ENCODE measurements at regions not wholly inside any gene's neighbourhood (a gene's known extent, or its start where the extent isn't known, plus 50 kb on each side); places are given as distances from the start of the nearest gene placed in this dataset.

DNA sequence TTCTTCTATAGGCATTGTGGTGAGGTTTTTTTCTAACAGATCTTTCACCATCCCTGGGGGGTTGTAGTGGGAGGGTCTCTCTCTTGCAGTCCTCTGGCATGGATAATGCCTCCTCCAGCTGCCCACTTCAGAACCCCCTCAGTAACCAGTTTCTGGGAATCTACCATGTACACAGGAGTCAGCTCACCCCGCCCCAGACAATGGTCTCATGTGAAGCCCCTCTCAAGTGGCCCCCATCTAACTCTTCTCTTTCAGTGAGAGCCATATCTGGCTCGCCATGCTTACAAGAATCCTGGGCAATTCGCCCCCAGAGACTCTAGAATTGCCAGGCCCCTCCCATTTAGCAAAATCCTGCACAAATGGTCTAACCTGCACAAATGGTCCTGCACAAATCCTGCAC is 144.4 kb upstream of the FSTL4 start:
- peaks cover 22% of the 10 kb centered on the region for H3K27me3 ChIP-seq (ENCODE audit: control insufficient read depth, insufficient read depth, low read length)
- H3K4me1 ChIP-seq (ENCODE audit: control insufficient read depth, insufficient read depth, low read length), result no peaks in the 10 kb centered on the region
- H3K36me3 ChIP-seq (ENCODE audit: control insufficient read depth, insufficient read depth, low read length), result no peaks in the 10 kb centered on the region
- H3K4me3 ChIP-seq (ENCODE audit: low read depth in 2 of 2, low read length in 2 of 2), result no peak overlapping the region
- H3K9me3 ChIP-seq (ENCODE audit: control insufficient read depth, insufficient read depth, low read depth, low read length), result no peaks in the 10 kb centered on the region
- ChIA-PET CTCF (no interaction called here), POLR2A (no interaction called here)
- no peak overlapping the region for H3K27ac ChIP-seq (ENCODE audit: low read length)
- intact Hi-C loops (cut with micrococcal nuclease; ENCODE audit: unreplicated experiment) (no loop called here), in situ Hi-C loops (cut with HindIII; ENCODE audit: low pct_unique_long_range_greater_than_20kb, low sequenced_read_pairs) (no loop called here)
- no peak for ATAC-seq
- no peak for DNase-seq (ENCODE audit: low read depth, low spot score)
- TF ChIP-seq TCF7L2 (IDR thresholded peaks at IDR 0.05; ENCODE audit: low read depth, low read length), result no peak
- no peak for TF ChIP-seq SIN3A (IDR thresholded peaks at IDR 0.05; ENCODE audit: borderline replicate concordance, insufficient read depth, low read depth, low read length)
- TF ChIP-seq, protein P1, sequence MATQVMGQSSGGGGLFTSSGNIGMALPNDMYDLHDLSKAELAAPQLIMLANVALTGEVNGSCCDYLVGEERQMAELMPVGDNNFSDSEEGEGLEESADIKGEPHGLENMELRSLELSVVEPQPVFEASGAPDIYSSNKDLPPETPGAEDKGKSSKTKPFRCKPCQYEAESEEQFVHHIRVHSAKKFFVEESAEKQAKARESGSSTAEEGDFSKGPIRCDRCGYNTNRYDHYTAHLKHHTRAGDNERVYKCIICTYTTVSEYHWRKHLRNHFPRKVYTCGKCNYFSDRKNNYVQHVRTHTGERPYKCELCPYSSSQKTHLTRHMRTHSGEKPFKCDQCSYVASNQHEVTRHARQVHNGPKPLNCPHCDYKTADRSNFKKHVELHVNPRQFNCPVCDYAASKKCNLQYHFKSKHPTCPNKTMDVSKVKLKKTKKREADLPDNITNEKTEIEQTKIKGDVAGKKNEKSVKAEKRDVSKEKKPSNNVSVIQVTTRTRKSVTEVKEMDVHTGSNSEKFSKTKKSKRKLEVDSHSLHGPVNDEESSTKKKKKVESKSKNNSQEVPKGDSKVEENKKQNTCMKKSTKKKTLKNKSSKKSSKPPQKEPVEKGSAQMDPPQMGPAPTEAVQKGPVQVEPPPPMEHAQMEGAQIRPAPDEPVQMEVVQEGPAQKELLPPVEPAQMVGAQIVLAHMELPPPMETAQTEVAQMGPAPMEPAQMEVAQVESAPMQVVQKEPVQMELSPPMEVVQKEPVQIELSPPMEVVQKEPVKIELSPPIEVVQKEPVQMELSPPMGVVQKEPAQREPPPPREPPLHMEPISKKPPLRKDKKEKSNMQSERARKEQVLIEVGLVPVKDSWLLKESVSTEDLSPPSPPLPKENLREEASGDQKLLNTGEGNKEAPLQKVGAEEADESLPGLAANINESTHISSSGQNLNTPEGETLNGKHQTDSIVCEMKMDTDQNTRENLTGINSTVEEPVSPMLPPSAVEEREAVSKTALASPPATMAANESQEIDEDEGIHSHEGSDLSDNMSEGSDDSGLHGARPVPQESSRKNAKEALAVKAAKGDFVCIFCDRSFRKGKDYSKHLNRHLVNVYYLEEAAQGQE (IDR thresholded peaks at IDR 0.05; ENCODE audit: insufficient read depth in 1 of 2, low read depth in 2 of 2, low read length in 1 of 2), result no peak
- no peak for TF ChIP-seq POLR2AphosphoS5 (IDR thresholded peaks at IDR 0.05; ENCODE audit: low read depth, low read length)
- no TSS peak for BruUV-seq (replicated peaks)

DNA sequence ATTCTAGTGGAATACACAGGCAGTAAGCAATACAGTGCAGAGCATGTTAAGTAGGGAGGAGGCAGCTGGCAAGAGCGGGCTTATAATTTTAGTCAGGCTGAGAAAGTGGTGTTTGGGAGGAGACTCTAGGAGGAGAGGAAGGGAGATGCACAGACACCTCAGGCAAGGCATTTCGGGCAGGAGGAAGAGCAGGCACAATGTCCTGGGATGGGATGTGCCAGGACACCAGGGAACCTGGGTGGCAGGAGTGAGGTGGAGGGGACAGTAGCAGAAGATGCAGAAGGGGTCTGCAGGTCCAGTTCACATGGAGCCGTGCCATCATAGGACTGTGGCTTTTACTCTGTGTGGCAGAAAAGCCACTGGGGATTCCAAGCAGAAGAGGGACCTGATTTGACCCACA is 143.7 kb upstream of the FSTL4 start:
- TF ChIP-seq, protein P1 (IDR thresholded peaks at IDR 0.05; ENCODE audit: insufficient read depth in 1 of 2, low read depth in 2 of 2, low read length in 1 of 2), result no peak
- no peak for TF ChIP-seq POLR2AphosphoS5 (IDR thresholded peaks at IDR 0.05; ENCODE audit: low read depth, low read length)
- TF ChIP-seq SIN3A (IDR thresholded peaks at IDR 0.05; ENCODE audit: borderline replicate concordance, insufficient read depth, low read depth, low read length), result no peak
- no peak for TF ChIP-seq TCF7L2 (IDR thresholded peaks at IDR 0.05; ENCODE audit: low read depth, low read length)
- TF ChIP-seq CTCF (IDR thresholded peaks at IDR 0.05), result no peak
- in situ Hi-C loops (cut with HindIII; ENCODE audit: low pct_unique_long_range_greater_than_20kb, low sequenced_read_pairs), result no loop called here
- DNase-seq (ENCODE audit: low read depth, low spot score) (no peak), ATAC-seq (no peak)
- intact Hi-C loops (cut with micrococcal nuclease; ENCODE audit: unreplicated experiment), result no loop called here
- BruUV-seq (replicated peaks), result no TSS peak
- no peaks in the 10 kb centered on the region for H3K9me3 ChIP-seq (ENCODE audit: control insufficient read depth, insufficient read depth, low read depth, low read length)
- peaks cover 20% of the 10 kb centered on the region for H3K27me3 ChIP-seq (ENCODE audit: control insufficient read depth, insufficient read depth, low read length)
- no peak overlapping the region for H3K4me3 ChIP-seq (ENCODE audit: low read depth in 2 of 2, low read length in 2 of 2)
- H3K4me1 ChIP-seq (ENCODE audit: control insufficient read depth, insufficient read depth, low read length), result no peaks in the 10 kb centered on the region
- H3K27ac ChIP-seq (ENCODE audit: low read length), result no peak overlapping the region
- H3K36me3 ChIP-seq (ENCODE audit: control insufficient read depth, insufficient read depth, low read length), result no peaks in the 10 kb centered on the region
- CTCF ChIA-PET, result no interaction called here
- POLR2A ChIA-PET, result no interaction called here

Measured in Panc1 (cell line).